GM21528 (cell line): ENCODE measurements at regions not wholly inside any gene's neighbourhood (a gene's known extent, or its start where the extent isn't known, plus 50 kb on each side); places are given as distances from the start of the nearest gene placed in this dataset.
"Not testable (repeated sequence)": the region's sequence is repeated elsewhere in the genome, so short reads cannot be mapped to it uniquely, and the experiment has no call there.

ENCODE experiments used
- ATAC-seq: cut with Tn5 transposase; IDR thresholded peaks from one replicate; pipeline ENCODE4 v1.9.1; 2021; ENCODE audit warnings: mild to moderate bottlenecking, moderate library complexity; ENCODE audit not compliant: unreplicated experiment, low FRiP score

GRCh38 chr2:125324273-125324672, 1299.2 kb downstream of the CNTNAP5 start:
- ATAC-seq: no peak

- ATAC-seq: peak; percentile 74
These were observed 1305.0 kb downstream of the CNTNAP5 start for GRCh38 chr2:125330133-125330532.

- no peak for ATAC-seq
These were observed 1314.6 kb upstream of the GYPC start for GRCh38 chr2:125341353-125341752.

GRCh38 chr2:125353542-125353941, 1302.4 kb upstream of the GYPC start:
- not testable (repeated sequence) for ATAC-seq

- ATAC-seq: no peak
These were observed 1291.6 kb upstream of the GYPC start for GRCh38 chr2:125364192-125364983.

GRCh38 chr2:125364984-125365265, 1291.0 kb upstream of the GYPC start:
- ATAC-seq: no peak

GRCh38 chr2:125371867-125372266, 1284.1 kb upstream of the GYPC start:
- no peak for ATAC-seq

- ATAC-seq: no peak
These were observed 1282.7 kb upstream of the GYPC start for GRCh38 chr2:125373293-125373692.

GRCh38 chr2:125386074-125386473, 1269.9 kb upstream of the GYPC start:
- ATAC-seq: no peak

GRCh38 chr2:125397535-125398251, 1258.3 kb upstream of the GYPC start:
- ATAC-seq: peak; percentile 90

GRCh38 chr2:125398738-125399524, 1257.0 kb upstream of the GYPC start:
- no peak for ATAC-seq

- ATAC-seq: no peak
These were observed 1250.1 kb upstream of the GYPC start for GRCh38 chr2:125405816-125406215.

- ATAC-seq: no peak
These were observed 1247.0 kb upstream of the GYPC start for GRCh38 chr2:125408874-125409538.

- no peak for ATAC-seq
These were observed 1237.5 kb upstream of the GYPC start for GRCh38 chr2:125418483-125418882.

- not testable (repeated sequence) for ATAC-seq
These were observed 1233.7 kb upstream of the GYPC start for GRCh38 chr2:125422198-125422770.

GRCh38 chr2:125424266-125424785, 1231.6 kb upstream of the GYPC start:
- no peak for ATAC-seq

- no peak for ATAC-seq
These were observed 1228.1 kb upstream of the GYPC start for GRCh38 chr2:125427721-125428315.

- no peak for ATAC-seq
These were observed 1211.9 kb upstream of the GYPC start for GRCh38 chr2:125444106-125444505.

- no peak for ATAC-seq
These were observed 1210.5 kb upstream of the GYPC start for GRCh38 chr2:125445495-125445894.

- no peak for ATAC-seq
These were observed 1205.9 kb upstream of the GYPC start for GRCh38 chr2:125450092-125450491.
